Bronchial epithelial cell (primary cell): ENCODE measurements at regions not wholly inside any gene's neighbourhood (a gene's known extent, or its start where the extent isn't known, plus 50 kb on each side); places are given as distances from the start of the nearest gene placed in this dataset.
"Not testable (repeated sequence)": the region's sequence is repeated elsewhere in the genome, so short reads cannot be mapped to it uniquely, and the experiment has no call there.

Experiments used
- DNase-seq: peaks from one replicate; pipeline ENCODE4 v3.0.0-alpha.2; 2010; ENCODE audit warnings: low read depth
- FAIRE-seq: peaks from 2 replicates; lab custom pipeline; 2011; peaks lifted over from hg19 to GRCh38; lab: Jason Lieb, UNC
- H3K27me3 ChIP-seq: 2 replicates; pipeline ENCODE4 v1.5.1; 2011; ENCODE audit warnings: low read length; ENCODE audit not compliant: control insufficient read depth, insufficient read depth
- H3K36me3 ChIP-seq: 2 replicates; pipeline ENCODE4 v1.5.1; 2011; ENCODE audit warnings: low read length; ENCODE audit not compliant: control insufficient read depth, insufficient read depth
- H3K4me3 ChIP-seq: 2 replicates; pipeline ENCODE4 v1.5.1; 2011; ENCODE audit warnings: mild to moderate bottlenecking, low read depth, low read length, control low read depth
- CTCF ChIP-seq: IDR thresholded peaks from 2 replicates; pipeline ENCODE4 v1.5.1; 2011; ENCODE audit warnings: mild to moderate bottlenecking, moderate library complexity, low read length, control low read depth, inconsistent platforms; ENCODE audit not compliant: insufficient read depth, severe bottlenecking

- H3K4me3 ChIP-seq: no peak overlapping the region
- FAIRE-seq (no peak), DNase-seq (no peak)
- no peaks in the 10 kb centered on the region for H3K36me3 ChIP-seq
- no peaks in the 10 kb centered on the region for H3K27me3 ChIP-seq
- no peak for TF ChIP-seq CTCF
Measured at GRCh38 chr12:97713270-97713669, 250.7 kb downstream of the RMST start.

- Histone ChIP-seq H3K27me3 (no peaks in the 10 kb centered on the region), H3K36me3 (no peaks in the 10 kb centered on the region), H3K4me3 (no peak overlapping the region)
- TF ChIP-seq CTCF: no peak
- DNase-seq: no peak
- no peak for FAIRE-seq
Measured at GRCh38 chr12:97714107-97714563, 251.5 kb downstream of the RMST start.

GRCh38 chr12:97716356-97716755 is 253.8 kb downstream of the RMST start:
- Histone ChIP-seq H3K27me3 (no peaks in the 10 kb centered on the region), H3K4me3 (no peak overlapping the region), H3K36me3 (no peaks in the 10 kb centered on the region)
- TF ChIP-seq CTCF: peak; percentile 38
- DNase-seq: peak; percentile 26
- FAIRE-seq: no peak

- not testable (repeated sequence) for H3K27me3 ChIP-seq, FAIRE-seq
Measured at GRCh38 chr12:97723801-97724200, 261.2 kb downstream of the RMST start.

GRCh38 chr12:97745406-97746101 is 282.9 kb downstream of the RMST start:
- Histone ChIP-seq H3K36me3 (no peaks in the 10 kb centered on the region), H3K27me3 (no peaks in the 10 kb centered on the region), H3K4me3 (no peak overlapping the region)
- FAIRE-seq (no peak), DNase-seq (peak; percentile 50)
- no peak for TF ChIP-seq CTCF

More at GRCh38 chr12:97723801-97724200, 261.2 kb downstream of the RMST start:
- H3K4me3 ChIP-seq, H3K36me3 ChIP-seq, DNase-seq: not testable (repeated sequence)

GRCh38 chr12:97748298-97748697 is 285.7 kb downstream of the RMST start:
- no peak overlapping the region for H3K4me3 ChIP-seq
- H3K27me3 ChIP-seq: no peaks in the 10 kb centered on the region
- H3K36me3 ChIP-seq: no peaks in the 10 kb centered on the region
- DNase-seq (no peak), FAIRE-seq (no peak)
- TF ChIP-seq CTCF: no peak
